IMR-90 (cell line): ENCODE measurements at regions not wholly inside any gene's neighbourhood (a gene's known extent, or its start where the extent isn't known, plus 50 kb on each side); places are given as distances from the start of the nearest gene placed in this dataset.

Source experiments
- BHLHE40 ChIP-seq: fragments of 150-350 bp; IDR thresholded peaks from 2 replicates; pipeline ENCODE4 v1.6.1; 2016; ENCODE audit warnings: mild to moderate bottlenecking, low read depth, low read length
- CEBPB ChIP-seq: IDR thresholded peaks from 2 replicates; pipeline ENCODE4 v1.6.1; 2012; ENCODE audit warnings: low read depth, low read length, improper control_type of control experiment
- CHD1 ChIP-seq: IDR thresholded peaks from 2 replicates; pipeline ENCODE4 v1.6.1; 2012; ENCODE audit warnings: low read depth, low read length, improper control_type of control experiment
- FOS ChIP-seq: fragments of 150-350 bp; IDR thresholded peaks from 2 replicates; pipeline ENCODE4 v1.6.1; 2016; ENCODE audit warnings: low read depth, low read length
- MAFK ChIP-seq: IDR thresholded peaks from 2 replicates; pipeline ENCODE4 v1.6.1; 2012; ENCODE audit warnings: low read depth, low read length, improper control_type of control experiment
- MAZ ChIP-seq: IDR thresholded peaks from 2 replicates; pipeline ENCODE4 v1.6.1; 2012; ENCODE audit warnings: low read depth, mild to moderate bottlenecking, low read length, improper control_type of control experiment, moderate library complexity, borderline replicate concordance
- POLR2A ChIP-seq: IDR thresholded peaks from 2 replicates; pipeline ENCODE4 v1.6.1; 2012; ENCODE audit warnings: mild to moderate bottlenecking, low read depth, low read length
- RFX5 ChIP-seq: IDR thresholded peaks from 2 replicates; pipeline ENCODE4 v1.8.0; 2012; ENCODE audit warnings: low read depth, mild to moderate bottlenecking, low read length, moderate library complexity
- SMC3 ChIP-seq: fragments of 150-350 bp; IDR thresholded peaks from 2 replicates; pipeline ENCODE4 v1.6.1; 2016; ENCODE audit warnings: low read depth, mild to moderate bottlenecking, antibody characterized with exemption, low read length, moderate library complexity
- TF ChIP-seq, protein P1 (sequence below): conservative IDR thresholded peaks from 2 replicates; pipeline ENCODE4 v1.5.1; 2012; ENCODE audit warnings: mild to moderate bottlenecking, low read depth, low read length, improper control_type of control experiment
- TF ChIP-seq, protein P2 (sequence below): fragments of 150-350 bp; IDR thresholded peaks from 2 replicates; pipeline ENCODE4 v1.6.1; 2017; ENCODE audit warnings: mild to moderate bottlenecking, antibody characterized with exemption, low read length, low read depth

DNA sequence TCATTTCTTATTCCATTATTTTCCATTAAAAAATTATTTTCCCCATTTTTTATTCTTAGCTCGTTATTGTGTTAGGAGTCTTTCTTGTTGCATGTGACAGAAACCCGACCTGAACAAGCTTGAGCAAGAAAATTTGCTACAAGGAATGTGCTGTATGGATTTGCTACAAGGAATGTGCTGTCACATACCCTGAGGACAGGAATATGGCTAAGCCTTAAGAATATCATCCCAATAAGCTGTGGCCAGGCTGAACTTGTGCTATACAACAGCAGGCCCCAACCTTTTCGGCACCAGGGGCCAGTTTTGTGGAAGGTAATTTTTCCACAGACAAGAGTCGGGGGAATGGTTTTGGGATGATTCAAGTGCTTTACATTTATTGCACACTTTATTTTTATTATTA, 114.0 kb downstream of the TRMT11 start:
- TF ChIP-seq, protein P1, sequence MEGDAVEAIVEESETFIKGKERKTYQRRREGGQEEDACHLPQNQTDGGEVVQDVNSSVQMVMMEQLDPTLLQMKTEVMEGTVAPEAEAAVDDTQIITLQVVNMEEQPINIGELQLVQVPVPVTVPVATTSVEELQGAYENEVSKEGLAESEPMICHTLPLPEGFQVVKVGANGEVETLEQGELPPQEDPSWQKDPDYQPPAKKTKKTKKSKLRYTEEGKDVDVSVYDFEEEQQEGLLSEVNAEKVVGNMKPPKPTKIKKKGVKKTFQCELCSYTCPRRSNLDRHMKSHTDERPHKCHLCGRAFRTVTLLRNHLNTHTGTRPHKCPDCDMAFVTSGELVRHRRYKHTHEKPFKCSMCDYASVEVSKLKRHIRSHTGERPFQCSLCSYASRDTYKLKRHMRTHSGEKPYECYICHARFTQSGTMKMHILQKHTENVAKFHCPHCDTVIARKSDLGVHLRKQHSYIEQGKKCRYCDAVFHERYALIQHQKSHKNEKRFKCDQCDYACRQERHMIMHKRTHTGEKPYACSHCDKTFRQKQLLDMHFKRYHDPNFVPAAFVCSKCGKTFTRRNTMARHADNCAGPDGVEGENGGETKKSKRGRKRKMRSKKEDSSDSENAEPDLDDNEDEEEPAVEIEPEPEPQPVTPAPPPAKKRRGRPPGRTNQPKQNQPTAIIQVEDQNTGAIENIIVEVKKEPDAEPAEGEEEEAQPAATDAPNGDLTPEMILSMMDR = no peak
- no peak for TF ChIP-seq SMC3
- no peak for TF ChIP-seq POLR2A
- TF ChIP-seq, protein P2, sequence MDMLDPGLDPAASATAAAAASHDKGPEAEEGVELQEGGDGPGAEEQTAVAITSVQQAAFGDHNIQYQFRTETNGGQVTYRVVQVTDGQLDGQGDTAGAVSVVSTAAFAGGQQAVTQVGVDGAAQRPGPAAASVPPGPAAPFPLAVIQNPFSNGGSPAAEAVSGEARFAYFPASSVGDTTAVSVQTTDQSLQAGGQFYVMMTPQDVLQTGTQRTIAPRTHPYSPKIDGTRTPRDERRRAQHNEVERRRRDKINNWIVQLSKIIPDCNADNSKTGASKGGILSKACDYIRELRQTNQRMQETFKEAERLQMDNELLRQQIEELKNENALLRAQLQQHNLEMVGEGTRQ = no peak
- no peak for TF ChIP-seq MAZ
- TF ChIP-seq MAFK = no peak
- TF ChIP-seq CEBPB = no peak
- TF ChIP-seq RFX5 = no peak
- TF ChIP-seq FOS = no peak
- no peak for TF ChIP-seq BHLHE40
- TF ChIP-seq CHD1 = no peak
